Coronary artery (tissue), 2 donors: ENCODE measurements at regions not wholly inside any gene's neighbourhood (a gene's known extent, or its start where the extent isn't known, plus 50 kb on each side); places are given as distances from the start of the nearest gene placed in this dataset.

ENCODE experiments used
- DNase-seq: peaks from one replicate; pipeline ENCODE4 v3.0.0-alpha.2; 2017; ENCODE audit warnings: low spot score
- H3K27ac ChIP-seq, 2 donors: fragments of 200-600 bp; sonication (generic); one replicate each; pipeline ENCODE4 v1.5.1; 2016 to 2019
- H3K4me3 ChIP-seq: fragments of 200-600 bp; sonication (generic); 2 replicates; pipeline ENCODE4 v1.5.1; 2016; ENCODE audit warnings: mild to moderate bottlenecking, moderate library complexity
- CTCF ChIP-seq: fragments of 200-600 bp; sonication (generic); IDR thresholded peaks from one replicate; pipeline ENCODE4 v1.5.1; 2019; ENCODE audit warnings: antibody characterized with exemption

- Histone ChIP-seq H3K27ac (no peak overlapping the region), H3K4me3 (no peak overlapping the region)
- TF ChIP-seq CTCF, result no peak
Measured at GRCh38 chr3:40873934-40874699, 325.2 kb upstream of the CTNNB1 start.

GRCh38 chr3:40875581-40875980 is 323.7 kb upstream of the CTNNB1 start:
- peak; percentile 40 for DNase-seq
- no peak overlapping the region for H3K4me3 ChIP-seq
- no peak overlapping the region for H3K27ac ChIP-seq
- no peak for TF ChIP-seq CTCF

More at GRCh38 chr3:40873934-40874699, 325.2 kb upstream of the CTNNB1 start:
- DNase-seq, result peak; percentile 66

GRCh38 chr3:40876009-40876408 is 323.3 kb upstream of the CTNNB1 start:
- no peak for DNase-seq
- Histone ChIP-seq H3K4me3 (no peak overlapping the region), H3K27ac (no peak overlapping the region)
- no peak for TF ChIP-seq CTCF

- no peak for DNase-seq
- H3K27ac ChIP-seq, result peak overlapping the region in 1 of 2 donors; percentile 87
- H3K4me3 ChIP-seq, result no peak overlapping the region
- TF ChIP-seq CTCF, result no peak
Measured at GRCh38 chr3:40876496-40876895, 322.8 kb upstream of the CTNNB1 start.

GRCh38 chr3:40877631-40878463 is 321.5 kb upstream of the CTNNB1 start:
- H3K4me3 ChIP-seq, result peak overlapping the region; percentile 50
- no peak for TF ChIP-seq CTCF
- DNase-seq, result peak; percentile 96
- H3K27ac ChIP-seq, result peak overlapping the region; percentile 36 to 87

- TF ChIP-seq CTCF, result no peak
- Histone ChIP-seq H3K4me3 (peak overlapping the region; percentile 50), H3K27ac (peak overlapping the region; percentile 36 to 87)
- DNase-seq, result no peak
Measured at GRCh38 chr3:40878464-40878905, 320.8 kb upstream of the CTNNB1 start.
